GM10266 (cell line): ENCODE measurements at regions not wholly inside any gene's neighbourhood (a gene's known extent, or its start where the extent isn't known, plus 50 kb on each side); places are given as distances from the start of the nearest gene placed in this dataset.

Experiments used
- DNase-seq: peaks from one replicate; pipeline ENCODE4 v3.0.0; 2012; ENCODE audit errors: extremely low spot score
- TF ChIP-seq, protein P1 (sequence below): IDR thresholded peaks from 2 replicates; pipeline ENCODE4 v1.5.1; 2012; ENCODE audit warnings: mild to moderate bottlenecking, low read depth; ENCODE audit not compliant: control insufficient read depth, insufficient read depth; ENCODE audit errors: missing control alignments

DNA sequence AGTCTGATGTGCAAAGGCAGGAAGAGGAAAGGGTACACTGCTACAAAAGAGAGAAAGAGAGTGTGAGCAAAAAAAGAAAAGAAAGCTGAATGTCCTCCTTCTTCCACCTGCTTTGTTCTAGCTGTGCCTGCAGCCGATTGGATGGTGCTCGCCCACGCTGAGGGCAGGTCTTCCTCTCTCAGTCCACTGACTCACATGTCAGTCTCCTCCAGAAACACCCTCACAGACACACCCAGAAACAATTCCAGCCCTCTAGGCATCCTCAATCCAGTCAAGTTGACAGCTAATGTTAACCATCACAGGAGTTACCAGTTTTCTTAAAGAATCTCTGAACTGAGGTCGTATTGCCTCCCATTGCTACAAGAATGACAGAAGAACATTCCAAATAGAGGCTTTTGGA is 411.9 kb upstream of the SASH1 start:
- no peak for DNase-seq
- TF ChIP-seq, protein P1, sequence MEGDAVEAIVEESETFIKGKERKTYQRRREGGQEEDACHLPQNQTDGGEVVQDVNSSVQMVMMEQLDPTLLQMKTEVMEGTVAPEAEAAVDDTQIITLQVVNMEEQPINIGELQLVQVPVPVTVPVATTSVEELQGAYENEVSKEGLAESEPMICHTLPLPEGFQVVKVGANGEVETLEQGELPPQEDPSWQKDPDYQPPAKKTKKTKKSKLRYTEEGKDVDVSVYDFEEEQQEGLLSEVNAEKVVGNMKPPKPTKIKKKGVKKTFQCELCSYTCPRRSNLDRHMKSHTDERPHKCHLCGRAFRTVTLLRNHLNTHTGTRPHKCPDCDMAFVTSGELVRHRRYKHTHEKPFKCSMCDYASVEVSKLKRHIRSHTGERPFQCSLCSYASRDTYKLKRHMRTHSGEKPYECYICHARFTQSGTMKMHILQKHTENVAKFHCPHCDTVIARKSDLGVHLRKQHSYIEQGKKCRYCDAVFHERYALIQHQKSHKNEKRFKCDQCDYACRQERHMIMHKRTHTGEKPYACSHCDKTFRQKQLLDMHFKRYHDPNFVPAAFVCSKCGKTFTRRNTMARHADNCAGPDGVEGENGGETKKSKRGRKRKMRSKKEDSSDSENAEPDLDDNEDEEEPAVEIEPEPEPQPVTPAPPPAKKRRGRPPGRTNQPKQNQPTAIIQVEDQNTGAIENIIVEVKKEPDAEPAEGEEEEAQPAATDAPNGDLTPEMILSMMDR: no peak

- TF ChIP-seq, protein P1: no peak
- no peak for DNase-seq
Observed at GRCh38 chr6:147933224-147933623, 409.4 kb upstream of the SASH1 start.

DNA sequence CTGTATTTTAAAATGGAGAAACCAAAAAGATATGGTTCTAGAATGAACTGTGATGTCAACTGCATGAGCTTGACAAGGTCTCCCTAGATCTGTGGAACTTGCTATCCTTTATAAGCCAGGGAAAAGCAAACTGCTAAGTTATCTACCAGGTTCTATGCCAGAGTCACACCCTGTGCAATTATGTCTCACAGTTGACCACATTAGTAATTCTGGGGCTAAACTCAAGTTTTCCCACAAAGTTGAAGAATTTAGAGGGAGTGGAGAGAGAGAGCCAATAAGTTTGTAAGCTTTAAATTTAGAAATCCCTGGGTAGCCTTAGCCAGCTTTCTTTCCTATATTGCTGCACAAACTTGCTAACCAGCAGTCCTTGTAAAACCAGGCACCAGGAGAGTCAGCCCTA is 407.0 kb upstream of the SASH1 start:
- TF ChIP-seq, protein P1: no peak
- DNase-seq: no peak

GRCh38 chr6:147936703-147937470 is 405.8 kb upstream of the SASH1 start:
- TF ChIP-seq, protein P1: no peak

DNA sequence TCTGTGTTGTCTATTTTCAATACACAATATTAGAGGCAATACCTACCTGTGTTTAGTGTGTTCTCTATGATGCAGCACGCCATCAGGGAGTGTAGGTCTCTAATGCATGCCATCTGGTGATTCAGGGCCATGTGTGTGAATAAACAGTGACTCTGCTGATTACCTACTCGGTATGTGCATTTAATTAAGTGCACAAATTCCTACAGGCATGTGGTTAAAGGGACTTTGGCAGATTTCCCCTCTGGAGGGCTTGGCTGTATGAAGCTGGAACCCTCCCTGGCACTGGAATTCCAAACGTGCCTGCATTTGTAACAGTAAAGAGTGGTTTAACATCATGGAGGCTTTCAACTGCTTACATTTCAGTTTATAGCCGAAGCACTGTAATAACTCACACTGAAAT is 401.5 kb upstream of the SASH1 start:
- TF ChIP-seq, protein P1: no peak
- no peak for DNase-seq

More at GRCh38 chr6:147936703-147937470, 405.8 kb upstream of the SASH1 start:
- DNase-seq: no peak

DNA sequence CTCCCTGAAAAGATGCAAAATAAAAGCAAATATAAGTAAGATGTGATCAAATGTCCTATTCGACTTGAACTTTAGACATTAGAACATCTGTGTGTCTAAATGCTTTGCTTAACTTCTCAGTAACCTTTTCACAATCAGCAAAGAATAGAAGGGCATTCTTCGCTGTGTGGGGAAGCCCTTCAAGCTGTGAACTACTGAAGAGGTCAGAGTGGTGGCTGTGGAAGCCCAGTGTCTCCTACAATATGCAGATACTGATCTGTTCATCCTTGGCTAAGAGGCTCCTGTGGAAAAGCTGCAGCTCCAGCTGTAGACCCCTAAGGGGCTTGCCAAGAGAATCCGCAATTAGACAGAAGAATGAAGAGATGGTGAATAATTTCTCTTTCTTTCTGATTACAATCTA is 400.3 kb upstream of the SASH1 start:
- DNase-seq: no peak
- TF ChIP-seq, protein P1: no peak

- no peak for DNase-seq
- TF ChIP-seq, protein P1: no peak
Observed at GRCh38 chr6:147944122-147944521, 398.5 kb upstream of the SASH1 start.
